SIG-M5 treated with dmso at 0.1 percent for 504 hours (cell line): ENCODE measurements at regions not wholly inside any gene's neighbourhood (a gene's known extent, or its start where the extent isn't known, plus 50 kb on each side); places are given as distances from the start of the nearest gene placed in this dataset.
"Not testable (repeated sequence)": the region's sequence is repeated elsewhere in the genome, so short reads cannot be mapped to it uniquely, and the experiment has no call there.

Experiments used
- DNase-seq: peaks from one replicate; lab custom pipeline; 2025; ENCODE audit not compliant: unreplicated experiment; lab: John Stamatoyannopoulos, UW

DNA sequence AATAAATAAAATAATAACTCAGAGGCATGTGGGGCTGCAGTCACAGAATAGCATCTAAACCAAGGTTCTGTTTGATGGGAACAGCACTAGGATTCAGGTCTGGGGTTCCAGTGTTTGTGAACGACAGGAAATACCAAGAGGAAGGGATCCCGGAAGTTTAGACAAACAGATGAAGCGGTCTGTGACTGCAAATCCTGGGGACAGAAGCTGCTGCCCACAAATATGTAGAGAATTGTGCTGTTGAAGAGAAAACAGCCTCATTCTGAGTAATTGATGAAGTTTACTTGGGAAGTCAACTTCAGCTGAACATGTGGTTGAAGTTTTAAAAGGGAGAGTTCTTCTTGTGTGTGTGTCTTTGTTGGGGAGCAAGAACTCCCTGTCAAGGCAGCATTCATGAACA is 98.4 kb upstream of the TBX5 start:
- DNase-seq: no peak

DNA sequence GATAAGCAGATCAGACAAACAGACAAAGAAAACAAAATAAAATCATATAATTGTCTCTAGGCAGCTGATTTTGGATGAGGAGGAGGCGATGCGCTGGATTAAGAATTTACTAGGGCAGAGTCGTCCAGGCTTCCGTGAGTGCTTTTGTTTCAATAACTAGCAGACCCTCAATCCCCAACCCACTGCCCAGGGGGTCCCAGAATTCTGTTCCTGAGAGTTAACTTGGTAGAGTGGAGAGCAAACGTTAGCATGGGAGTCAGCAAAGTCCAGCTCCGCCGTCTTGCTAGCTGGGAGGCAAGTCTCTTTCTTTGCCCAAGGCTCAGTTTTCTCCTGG is 95.5 kb upstream of the TBX5 start:
- DNase-seq: no peak

DNA sequence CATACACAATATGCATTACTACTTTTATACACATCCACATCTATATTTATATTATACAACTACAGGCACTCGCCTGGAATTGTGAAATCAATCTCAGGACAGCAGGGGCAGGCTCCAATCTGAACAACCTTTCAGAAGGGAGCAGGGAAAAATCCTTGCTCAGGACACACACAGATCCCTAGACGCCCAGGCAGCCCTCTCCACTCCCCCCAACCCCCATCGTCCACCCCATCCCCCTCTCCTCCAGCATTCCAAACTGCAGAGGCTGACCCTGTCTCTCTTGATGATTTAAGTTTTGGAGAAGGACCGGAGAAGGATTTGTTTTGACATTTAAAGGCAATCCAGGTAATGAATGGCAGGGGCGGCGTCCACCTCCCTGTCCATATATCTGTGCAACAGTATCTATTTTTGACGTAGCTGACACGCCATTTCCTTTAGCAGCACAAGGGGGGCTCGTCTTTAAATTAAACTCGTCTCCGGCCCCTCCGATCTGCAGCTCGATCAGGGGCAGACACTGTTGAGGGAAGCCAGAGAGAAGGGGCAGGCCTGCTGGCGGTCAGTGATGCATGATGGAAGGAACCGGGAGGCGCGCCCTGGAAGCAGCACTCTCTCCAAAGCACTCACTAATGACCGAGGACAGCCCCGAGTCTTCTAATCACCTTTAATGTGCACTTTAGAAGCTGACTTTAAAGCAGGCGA is 95.0 kb upstream of the TBX5 start:
- no peak for DNase-seq

DNA sequence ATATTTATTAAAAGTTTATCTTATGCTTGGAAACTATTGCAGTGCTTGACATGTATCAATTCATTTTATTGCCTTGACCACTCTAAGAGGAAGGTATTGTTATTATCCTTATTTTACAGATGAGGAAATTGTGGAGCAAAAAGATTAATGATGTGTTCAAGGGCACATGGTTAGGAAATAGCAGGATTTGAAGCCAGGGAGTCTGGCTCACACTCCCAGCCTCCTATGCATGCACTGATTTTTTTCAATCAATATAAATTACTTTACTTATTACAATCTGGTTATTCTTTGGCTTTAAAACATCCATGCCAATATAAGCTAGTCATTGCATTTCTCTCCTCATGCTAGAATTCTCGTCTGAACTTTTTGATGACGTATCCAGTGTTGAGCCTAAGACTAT is 94.2 kb upstream of the TBX5 start:
- no peak for DNase-seq

DNA sequence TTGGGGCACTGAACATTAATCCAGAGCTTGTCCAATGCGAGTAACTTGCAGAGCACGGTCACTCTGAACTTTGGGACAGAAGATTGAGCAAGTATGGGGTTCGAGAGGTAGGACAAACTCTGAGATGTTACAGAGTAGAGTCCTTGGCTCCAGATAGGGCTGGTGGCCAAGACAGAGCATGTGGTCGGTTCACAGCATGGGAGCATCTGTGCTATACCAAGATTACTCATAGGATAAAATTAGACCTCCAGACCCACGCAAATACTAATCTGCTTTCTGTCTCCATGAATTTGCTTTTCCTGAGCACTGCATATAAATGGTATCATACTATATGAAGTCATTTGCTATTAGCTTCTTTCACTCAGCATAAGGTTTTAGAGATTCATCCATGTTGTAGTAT is 93.4 kb upstream of the TBX5 start:
- DNase-seq: no peak

DNA sequence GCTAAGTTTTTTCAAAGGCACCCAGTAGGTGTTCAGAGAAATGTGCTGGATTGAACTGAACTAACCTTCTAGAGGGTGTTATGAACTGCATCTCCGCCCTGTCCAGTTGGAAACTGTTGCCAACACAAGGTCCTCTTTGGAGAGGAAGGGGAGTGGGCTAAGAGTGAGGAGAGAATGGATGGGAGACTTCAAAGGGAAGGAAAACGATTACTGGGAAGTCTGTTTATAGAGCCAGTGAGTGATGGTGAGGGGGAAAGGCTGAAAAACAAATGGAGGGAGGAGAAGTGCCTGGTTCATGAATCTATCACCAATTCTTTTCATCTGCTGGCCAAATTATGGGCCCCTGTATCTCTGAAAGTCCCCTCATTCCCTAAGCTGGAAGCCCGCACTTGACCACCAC is 86.0 kb upstream of the TBX5 start:
- no peak for DNase-seq

DNA sequence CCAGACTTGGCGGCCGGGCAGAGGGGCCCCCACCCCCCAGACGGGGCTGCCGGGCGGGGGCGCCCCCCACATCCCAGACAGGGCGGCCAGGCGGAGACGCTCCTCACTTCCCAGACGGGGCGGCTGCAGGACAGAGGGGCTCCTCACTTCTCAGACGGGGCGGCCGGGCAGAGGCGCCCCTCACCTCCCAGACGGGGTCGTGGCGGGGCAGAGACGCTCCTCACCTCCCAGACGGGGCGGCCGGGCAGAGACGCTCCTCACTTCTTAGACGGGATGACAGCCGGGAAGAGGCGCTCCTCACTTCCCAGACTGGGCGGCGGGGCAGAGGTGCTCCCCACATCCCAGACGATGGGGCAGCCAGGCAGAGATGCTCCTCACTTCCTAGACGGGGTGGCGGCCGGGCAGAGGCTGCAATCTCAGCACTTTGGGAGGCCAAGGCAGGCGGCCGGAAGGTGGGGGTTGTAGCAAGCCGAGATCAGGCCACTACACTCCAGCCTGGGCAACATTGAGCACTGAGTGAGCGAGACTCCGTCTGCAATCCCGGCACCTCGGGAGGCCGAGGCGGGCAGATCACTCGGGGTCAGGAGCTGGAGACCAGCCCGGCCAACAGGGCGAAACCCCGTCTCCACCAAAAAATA is 79.0 kb upstream of the TBX5 start:
- not testable (repeated sequence) for DNase-seq

DNA sequence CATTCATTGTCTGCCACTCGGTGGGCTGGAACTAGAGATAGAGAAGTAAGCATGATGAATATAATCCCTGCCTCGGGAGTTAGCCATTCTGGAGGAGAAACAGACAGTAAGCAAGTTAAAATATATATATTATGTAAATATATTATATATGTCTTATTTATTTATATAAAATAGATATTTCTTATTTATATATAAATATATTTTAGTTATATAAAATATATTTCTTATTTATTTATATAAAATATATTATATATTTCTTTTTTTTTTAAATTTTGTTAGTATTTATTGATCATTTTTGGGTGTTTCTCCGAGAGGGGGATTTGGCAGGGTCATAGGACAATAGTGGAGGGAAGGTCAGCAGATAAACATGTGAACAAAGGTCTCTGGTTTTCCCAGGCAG is 78.1 kb upstream of the TBX5 start:
- no peak for DNase-seq

DNA sequence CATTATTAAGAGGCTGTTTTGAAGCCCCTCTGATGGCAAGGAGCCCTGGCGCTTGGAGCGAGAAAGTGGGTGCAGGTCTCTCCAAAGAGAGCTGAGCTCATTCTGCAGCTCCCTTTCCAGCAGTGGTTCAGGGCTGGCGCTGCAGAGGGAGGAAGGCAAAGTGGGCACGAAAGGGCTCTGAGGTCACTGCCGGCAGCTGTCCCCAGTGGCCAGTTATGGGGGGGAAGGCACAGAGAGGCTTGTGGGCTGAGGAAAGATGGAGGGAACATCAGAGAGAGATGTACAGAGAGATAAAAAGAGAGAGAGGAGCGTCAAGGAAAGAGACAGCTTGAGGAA is 75.2 kb upstream of the TBX5 start:
- DNase-seq: no peak

DNA sequence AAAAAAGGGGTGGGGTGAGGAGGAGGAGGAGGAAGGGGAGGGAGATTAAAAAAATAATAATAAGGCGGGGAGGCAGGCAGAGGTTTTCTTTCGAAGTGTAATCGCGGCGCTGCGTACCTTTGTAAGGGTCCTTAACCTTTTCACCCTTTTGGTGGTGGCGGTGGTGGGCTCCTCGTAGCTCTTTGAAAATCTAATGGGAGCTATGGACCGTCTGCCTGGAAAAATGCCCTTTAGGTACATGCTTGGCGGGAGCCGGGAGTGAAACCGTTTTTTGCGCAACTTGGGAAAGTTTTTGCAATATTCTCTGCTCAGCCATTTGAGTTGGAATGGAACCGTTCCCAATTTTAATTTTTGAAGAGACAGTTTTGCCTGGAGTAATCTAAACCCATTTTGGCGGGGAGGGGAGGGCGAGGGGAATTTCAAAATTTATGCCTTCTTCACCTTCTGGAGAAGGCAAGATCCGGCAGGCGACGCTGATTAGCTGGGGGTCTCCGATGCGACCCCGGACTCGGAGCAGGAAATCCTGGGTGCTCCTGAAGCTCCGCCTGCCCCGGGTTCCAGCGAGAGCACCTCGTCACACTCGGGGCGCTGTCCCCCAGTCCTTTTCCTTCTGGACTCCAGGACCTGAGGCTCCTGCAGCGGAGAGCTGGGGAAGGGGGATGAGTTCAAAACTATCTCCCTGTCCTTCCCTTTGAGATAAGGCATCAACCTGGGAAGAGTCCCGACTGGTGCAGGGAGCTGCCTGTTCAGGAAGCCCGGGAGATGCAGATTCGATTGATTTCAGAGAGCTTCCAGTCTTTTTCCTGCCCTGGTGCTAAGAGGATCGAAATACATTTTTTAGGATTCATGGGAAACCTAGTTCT is 74.6 kb upstream of the TBX5 start:
- no peak for DNase-seq

DNA sequence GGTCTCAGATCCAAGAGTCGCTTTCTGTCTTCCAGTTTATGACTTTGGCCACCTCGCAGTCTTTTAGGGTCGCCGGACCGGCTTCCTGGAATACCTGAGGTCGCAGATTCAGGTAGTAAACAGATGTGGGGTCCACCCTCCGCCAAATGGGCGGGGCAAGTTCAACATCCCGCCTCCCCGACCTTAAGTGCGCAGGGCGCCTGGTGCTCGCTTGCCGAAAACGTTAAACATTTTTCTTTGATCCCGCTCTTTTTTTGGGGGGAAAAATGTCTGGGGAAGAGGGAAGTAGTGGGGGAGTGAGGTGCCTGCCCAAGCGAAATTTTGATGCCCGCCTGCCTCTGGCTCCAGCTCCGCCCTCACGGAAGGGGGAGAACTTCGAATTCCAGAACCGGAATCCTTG is 73.9 kb upstream of the TBX5 start:
- no peak for DNase-seq

DNA sequence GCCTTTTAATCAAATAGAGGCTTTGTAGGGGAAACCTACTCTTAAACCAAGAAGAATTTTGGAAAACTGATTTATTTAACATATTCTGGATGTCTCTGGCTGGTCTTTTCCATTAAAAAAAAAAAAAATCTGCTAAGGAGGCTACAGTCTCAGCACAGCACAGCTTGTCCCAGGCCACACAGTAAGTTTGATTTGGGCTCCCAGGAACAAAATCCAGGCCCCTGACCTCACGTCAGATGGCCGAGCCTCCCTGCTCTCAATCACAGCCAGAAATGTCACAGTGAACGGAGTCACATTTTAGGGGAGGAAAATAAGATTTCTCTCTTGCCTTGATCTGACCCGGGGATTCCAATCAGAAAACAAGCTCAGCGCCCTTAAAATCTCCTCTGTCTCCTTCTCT is 72.9 kb upstream of the TBX5 start:
- DNase-seq: no peak

DNA sequence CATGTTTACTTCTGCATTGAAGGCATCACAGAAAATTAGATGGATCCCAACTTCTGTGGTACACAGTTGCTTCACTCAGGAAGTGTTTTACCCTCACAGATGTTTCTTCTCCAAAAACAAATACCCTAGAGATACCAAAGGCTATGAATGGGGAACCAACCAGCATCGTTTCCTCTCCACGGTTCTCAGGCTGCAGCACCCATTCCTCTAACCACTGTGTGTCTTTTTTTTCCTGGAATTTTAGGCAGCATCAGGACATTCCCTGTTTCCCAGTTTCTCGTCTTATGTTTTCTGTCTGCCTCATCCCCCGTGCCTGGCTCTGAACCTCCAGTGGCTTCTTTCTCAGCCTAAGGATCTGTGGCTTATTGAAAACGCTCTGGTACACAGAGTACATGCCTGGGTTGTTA is 72.0 kb upstream of the TBX5 start:
- no peak for DNase-seq

DNA sequence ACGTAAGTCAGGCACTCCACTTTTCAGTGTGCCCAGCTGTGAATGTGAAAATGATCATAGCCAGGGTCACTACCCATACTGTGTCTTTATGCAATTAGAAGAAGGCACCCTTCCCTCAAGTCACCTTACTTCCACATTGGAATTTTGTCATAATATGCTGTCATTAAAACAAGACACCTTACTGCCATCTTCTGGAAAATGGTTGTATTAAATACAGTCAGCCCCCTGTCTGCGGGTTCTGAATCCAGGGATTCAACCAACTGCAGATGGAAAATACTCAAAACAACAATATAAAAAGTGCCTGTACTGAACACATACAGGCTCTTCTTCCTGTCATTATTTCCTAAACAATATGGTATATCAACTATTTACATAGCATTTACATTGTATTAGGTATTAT is 70.2 kb upstream of the TBX5 start:
- peak; percentile 5 for DNase-seq

DNA sequence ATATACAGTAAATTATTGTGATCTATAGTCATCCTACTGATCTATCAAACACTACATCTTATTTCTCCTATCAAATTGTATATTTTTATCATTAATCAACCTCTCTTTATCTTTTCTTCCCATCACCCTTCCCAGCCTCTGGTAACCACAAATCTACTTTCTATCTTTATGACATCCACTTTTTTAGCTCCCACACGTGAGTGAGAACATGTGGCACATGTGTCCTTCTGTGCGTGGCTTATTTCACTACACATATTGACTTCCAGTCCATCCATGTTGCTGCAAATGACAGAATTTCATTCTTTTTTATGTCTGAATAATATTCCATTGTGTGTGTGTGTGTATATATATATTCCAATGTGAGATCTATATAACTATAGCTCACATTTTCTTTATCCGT is 67.8 kb upstream of the TBX5 start:
- no peak for DNase-seq

DNA sequence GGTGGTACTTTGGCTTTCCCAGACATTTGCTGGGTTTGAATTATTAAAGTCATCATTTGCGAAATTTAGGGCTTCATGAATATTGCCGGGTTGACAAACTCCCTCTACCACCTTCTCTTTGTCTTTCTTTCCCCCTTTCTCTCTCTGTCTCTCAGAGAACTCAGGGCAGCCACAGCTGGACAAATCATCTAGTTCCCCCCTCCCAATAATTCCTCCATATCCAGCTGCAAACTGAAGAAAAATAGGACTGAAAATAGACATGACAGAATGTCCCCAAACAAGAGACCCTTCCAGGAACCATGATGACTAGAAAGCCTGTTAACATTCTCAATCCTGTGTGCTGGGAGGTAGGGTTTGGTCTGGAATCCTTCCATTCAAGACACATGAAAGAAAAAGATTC is 67.1 kb upstream of the TBX5 start:
- no peak for DNase-seq

DNA sequence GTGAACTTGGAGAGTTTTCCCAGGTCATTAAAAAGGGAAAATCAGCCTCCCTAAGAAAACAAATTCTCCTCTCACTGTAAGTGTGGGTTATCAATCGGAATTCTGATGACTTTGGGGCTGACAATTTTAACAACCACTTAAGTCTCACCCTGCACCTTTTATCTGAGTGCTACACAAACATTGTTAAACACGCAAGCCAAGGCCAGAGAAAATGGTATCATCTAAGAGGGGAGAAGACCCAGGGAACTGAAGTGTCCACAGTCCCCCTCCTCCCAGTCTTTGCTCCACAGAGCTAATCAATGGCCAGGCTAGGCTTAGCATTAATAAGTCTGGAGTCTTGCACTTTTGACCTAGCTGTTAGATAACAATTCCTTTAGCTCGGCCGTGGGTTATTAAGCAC is 51.7 kb upstream of the TBX5 start:
- no peak for DNase-seq
